ENCODE measurements at regions not wholly inside any gene's neighbourhood (a gene's known extent, or its start where the extent isn't known, plus 50 kb on each side); places are given as distances from the start of the nearest gene placed in this dataset.

- no peak for DNase-seq
Observed at GRCh38 chr4:183853548-183853940, 51.6 kb upstream of the STOX2 start.

Measured in inflammatory macrophage treated with lipopolysaccharide for 4 hours (primary cell).